SK-N-MC (cell line): ENCODE measurements at regions not wholly inside any gene's neighbourhood (a gene's known extent, or its start where the extent isn't known, plus 50 kb on each side); places are given as distances from the start of the nearest gene placed in this dataset.

Source experiments
- EZH2 ChIP-seq: fragments of 200-600 bp; sonication (generic); IDR thresholded peaks from one replicate; pipeline ENCODE4 v1.6.1; 2017; ENCODE audit warnings: antibody characterized with exemption
- POLR2AphosphoS5 ChIP-seq: IDR thresholded peaks from 2 replicates; pipeline ENCODE4 v1.6.1; 2012; ENCODE audit warnings: mild to moderate bottlenecking, low read depth, low read length, borderline replicate concordance

DNA sequence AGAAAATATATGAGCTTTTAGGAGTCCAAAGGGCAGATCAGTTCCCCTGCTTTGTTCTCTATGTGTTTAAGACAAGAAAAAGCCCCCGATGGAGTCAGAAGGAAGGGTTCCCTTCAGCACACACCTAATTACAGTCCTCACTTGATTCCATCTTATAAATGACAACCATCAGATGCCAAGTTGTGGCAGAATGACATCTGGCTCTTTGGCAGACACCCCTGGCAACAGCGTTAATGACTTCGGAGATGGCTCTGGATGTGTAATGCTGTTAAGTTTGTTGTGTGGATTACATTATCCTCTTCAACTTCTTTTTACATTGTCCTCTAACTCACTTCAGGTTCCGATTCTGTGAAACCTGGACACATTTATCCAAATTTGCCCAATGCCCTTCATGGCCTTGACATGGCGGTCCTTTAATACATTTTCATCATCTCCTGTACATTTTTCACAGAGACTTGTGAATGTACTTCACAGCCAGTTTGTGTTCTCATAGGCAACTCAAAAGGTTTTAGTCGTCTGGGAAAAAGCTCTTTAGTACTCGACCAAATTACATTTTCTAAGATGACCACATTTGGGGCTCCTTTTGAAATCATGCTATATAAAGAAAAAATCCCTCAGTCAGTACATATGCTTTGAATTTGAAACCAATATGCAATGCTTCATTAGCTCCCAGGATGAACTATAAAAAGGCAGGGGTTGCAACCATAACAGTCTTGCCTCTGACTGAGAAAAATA is 667.8 kb downstream of the NOVA1 start:
- TF ChIP-seq EZH2 (no peak), POLR2AphosphoS5 (no peak)
